NCI-H526 (cell line): ENCODE measurements at regions not wholly inside any gene's neighbourhood (a gene's known extent, or its start where the extent isn't known, plus 50 kb on each side); places are given as distances from the start of the nearest gene placed in this dataset.

Experiments used
- DNase-seq, 2 experiments: peaks; one replicate each; lab custom pipeline; 2025; lab: John Stamatoyannopoulos, UW

- no peak for DNase-seq
These were observed 289.1 kb upstream of the ITGA1 start for GRCh38 chr5:52498607-52499006.

- no peak for DNase-seq
These were observed 285.2 kb upstream of the ITGA1 start for GRCh38 chr5:52502460-52502999.

GRCh38 chr5:52504584-52505240, 283.0 kb upstream of the ITGA1 start:
- no peak for DNase-seq

GRCh38 chr5:52517667-52518066, 270.0 kb upstream of the ITGA1 start:
- no peak for DNase-seq

- no peak for DNase-seq
These were observed 267.5 kb upstream of the ITGA1 start for GRCh38 chr5:52520171-52520570.

- no peak for DNase-seq
These were observed 266.5 kb upstream of the ITGA1 start for GRCh38 chr5:52521236-52521635.

GRCh38 chr5:52523701-52524100, 264.0 kb upstream of the ITGA1 start:
- no peak for DNase-seq

GRCh38 chr5:52531105-52531504, 256.6 kb upstream of the ITGA1 start:
- no peak for DNase-seq

GRCh38 chr5:52543594-52543993, 244.1 kb upstream of the ITGA1 start:
- DNase-seq, result no peak

GRCh38 chr5:52544738-52545137, 243.0 kb upstream of the ITGA1 start:
- DNase-seq, result no peak

- no peak for DNase-seq
These were observed 233.4 kb upstream of the ITGA1 start for GRCh38 chr5:52554293-52554692.

- DNase-seq, result no peak
These were observed 227.3 kb upstream of the ITGA1 start for GRCh38 chr5:52560366-52560765.

- DNase-seq, result no peak
These were observed 225.2 kb upstream of the ITGA1 start for GRCh38 chr5:52562473-52562872.

- no peak for DNase-seq
These were observed 223.1 kb upstream of the ITGA1 start for GRCh38 chr5:52564587-52564986.

GRCh38 chr5:52577546-52577945, 210.2 kb upstream of the ITGA1 start:
- no peak for DNase-seq

GRCh38 chr5:52579391-52579790, 208.3 kb upstream of the ITGA1 start:
- DNase-seq, result no peak

GRCh38 chr5:52580921-52581320, 206.8 kb upstream of the ITGA1 start:
- no peak for DNase-seq

- DNase-seq, result no peak
These were observed 205.4 kb upstream of the ITGA1 start for GRCh38 chr5:52582313-52582712.

- DNase-seq, result no peak
These were observed 200.6 kb upstream of the ITGA1 start for GRCh38 chr5:52587131-52587530.

- no peak for DNase-seq
These were observed 190.1 kb upstream of the ITGA1 start for GRCh38 chr5:52597625-52598024.

GRCh38 chr5:52598968-52599367, 188.7 kb upstream of the ITGA1 start:
- DNase-seq, result no peak

- DNase-seq, result no peak
These were observed 183.8 kb upstream of the ITGA1 start for GRCh38 chr5:52603778-52604554.
